ENCODE measurements at regions not wholly inside any gene's neighbourhood (a gene's known extent, or its start where the extent isn't known, plus 50 kb on each side); places are given as distances from the start of the nearest gene placed in this dataset.
A peak's percentile ranks its signal among the peaks of the same experiment; 100 is the strongest.
"Not testable (repeated sequence)": the region's sequence is repeated elsewhere in the genome, so short reads cannot be mapped to it uniquely, and the experiment has no call there.

DNA sequence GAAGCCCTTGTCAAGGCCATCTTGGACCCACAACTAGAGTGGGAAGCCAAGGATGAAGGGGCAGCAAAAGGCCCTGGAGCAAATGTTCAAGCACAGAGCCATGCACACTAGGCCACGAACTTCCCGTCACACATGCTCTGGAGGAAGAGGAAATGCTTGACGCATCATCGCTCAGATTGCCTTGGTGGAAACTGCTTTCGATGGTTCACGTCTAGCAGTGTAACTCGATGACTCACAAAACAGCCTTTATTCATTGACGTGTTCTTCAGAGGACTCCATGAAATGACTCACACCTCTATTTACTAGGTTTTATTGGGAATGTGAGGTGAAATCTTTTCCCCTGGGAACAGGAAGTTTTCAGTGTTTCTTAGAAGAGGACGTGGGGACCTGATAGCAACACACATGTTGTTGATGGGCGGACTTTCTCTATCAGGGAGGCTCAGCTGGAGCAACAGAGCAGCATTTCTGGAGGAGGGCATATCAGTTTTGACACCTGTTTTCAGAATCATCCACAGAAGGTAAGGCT lies 79.8 kb upstream of the FLT1 start:
- no peak for DNase-seq (ENCODE audit: low read depth in 4 of 4, low spot score in 2 of 4)

DNA sequence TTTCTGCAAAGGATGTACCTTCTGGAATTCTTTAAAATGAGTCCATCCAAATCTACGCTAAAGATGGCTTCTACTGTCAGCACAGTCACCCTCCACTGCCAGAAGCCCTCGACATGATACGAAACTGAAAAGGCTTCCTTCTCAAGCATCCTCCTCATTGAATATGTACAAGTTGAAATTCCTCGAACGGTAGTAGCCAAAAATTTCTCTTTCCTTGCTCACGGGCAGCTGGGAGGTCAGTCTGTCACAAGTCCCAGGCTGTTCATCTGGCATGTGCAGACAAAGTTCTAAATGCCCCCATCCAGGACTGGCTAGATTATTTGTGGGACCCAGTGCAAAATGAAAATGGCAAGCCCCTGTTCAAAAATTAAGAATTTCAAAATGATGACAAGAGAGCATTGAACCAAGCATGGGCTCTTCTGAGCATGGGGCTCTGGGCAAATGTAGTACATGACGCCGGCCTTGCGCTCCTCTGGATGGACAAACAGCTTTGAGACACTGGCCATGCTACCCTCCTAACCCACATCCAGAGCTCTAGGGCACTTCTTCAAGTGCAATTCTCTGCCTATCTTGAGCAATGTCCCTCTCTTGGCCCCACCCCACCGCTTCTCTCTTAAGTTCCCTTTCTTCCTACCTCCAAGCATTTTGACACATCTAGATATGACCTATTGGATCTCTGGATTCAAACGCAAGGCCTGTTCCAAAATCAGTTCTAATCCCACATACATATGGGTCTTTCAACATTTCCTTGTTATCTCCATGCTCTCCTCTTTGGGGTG lies 78.9 kb upstream of the FLT1 start:
- no peak for DNase-seq (ENCODE audit: low read depth in 4 of 4, low spot score in 2 of 4)

DNA sequence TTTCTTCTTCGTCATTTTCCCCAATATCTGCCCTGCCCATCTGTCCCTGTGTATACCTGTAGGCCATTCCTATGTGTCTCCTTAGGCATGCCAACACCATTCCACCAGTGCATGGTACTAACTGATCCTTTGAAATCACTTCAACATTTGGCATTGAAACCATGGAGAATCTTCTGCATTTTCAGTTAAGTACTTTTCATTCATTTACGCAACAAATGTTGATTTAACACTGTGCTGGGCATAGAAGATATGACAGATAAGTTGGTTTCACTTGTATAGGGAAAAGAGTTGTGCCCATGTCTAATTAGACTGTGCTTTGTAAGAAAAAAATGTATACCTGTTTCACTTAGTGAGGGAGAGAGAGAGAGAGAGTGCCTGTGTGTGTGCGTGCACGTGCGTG lies 77.9 kb upstream of the FLT1 start:
- no peak for DNase-seq (ENCODE audit: low read depth in 4 of 4, low spot score in 2 of 4)

DNA sequence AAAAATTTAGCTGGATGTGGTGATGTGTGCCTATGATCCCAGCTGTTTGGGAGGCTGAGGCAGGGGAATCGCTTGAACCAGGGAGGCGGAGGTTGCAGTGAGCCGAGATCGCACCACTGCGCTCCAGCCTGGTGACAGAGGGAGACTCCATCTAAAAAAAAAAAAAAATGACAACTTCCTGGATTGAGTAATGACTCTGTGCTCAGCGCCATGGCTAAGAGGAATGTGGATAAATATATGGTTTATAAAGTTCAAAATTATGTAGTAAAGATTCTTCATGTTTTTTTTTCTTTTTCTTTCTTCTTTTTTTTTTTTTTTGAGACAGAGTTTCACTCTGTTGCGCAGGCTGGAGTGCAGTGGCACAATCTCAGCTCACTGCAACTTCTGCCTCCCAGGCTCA lies 75.4 kb upstream of the FLT1 start:
- not testable (repeated sequence) for DNase-seq (ENCODE audit: low read depth in 4 of 4, low spot score in 2 of 4)

DNA sequence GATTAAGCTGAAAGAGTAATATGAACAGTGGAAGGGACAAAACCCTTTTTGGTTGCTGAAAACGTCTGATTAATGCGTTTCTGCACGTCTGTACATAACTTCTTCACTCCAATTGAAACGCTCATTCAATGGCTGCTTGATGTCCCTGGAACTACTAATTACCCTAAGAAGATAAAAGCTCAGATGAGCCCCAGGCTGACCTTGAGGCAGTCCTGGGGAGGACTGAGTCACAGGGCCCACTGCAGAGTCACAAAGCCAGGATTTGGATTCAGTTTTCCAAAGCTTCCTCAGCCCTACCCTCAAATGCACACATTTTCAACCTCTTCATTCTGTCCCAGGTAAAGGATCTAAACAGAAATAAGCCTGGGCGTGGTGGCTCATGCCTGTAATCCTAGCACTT lies 75.0 kb upstream of the FLT1 start:
- no peak for DNase-seq (ENCODE audit: low read depth in 4 of 4, low spot score in 2 of 4)

DNA sequence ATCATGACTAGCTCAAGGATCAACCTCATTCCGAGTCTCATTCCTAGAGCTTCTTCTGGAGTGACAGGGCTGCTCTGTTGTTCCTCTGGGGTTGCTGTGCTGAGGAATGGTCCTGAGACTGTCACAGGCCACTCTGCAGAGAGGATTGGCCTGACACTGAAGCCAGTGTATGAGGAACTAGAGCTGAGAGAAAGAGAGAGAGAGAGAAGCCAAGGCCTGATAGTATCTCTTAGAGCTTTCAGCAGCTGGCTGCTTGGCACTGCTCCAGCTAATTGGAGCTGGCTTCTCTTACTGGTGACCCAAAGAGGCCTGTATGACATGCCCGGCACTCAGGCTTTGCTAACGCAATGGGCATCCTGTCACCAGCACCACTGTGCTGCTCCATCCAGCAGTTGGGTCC lies 73.4 kb upstream of the FLT1 start:
- DNase-seq (ENCODE audit: low read depth in 4 of 4, low spot score in 2 of 4), result peak in 1 of 4 donors; percentile 56

DNA sequence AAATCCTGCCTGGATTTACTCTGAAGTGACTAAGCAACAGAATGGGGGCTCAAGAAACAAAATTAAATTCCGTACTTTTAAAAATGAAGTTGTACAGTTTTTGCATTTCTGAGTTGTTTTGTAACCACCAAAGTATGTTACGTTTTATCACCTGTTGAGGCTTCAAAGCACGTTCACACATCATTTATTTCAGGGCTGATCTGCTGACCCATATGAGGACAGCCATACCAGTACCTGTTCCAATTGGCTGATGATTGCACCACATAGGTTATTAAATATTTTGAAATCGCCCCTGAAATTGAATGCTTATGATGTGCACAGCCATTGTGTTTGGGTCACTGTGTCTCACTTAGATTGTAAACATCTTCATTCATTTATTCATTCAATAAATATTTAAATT lies 72.0 kb upstream of the FLT1 start:
- no peak for DNase-seq (ENCODE audit: low read depth in 4 of 4, low spot score in 2 of 4)

DNA sequence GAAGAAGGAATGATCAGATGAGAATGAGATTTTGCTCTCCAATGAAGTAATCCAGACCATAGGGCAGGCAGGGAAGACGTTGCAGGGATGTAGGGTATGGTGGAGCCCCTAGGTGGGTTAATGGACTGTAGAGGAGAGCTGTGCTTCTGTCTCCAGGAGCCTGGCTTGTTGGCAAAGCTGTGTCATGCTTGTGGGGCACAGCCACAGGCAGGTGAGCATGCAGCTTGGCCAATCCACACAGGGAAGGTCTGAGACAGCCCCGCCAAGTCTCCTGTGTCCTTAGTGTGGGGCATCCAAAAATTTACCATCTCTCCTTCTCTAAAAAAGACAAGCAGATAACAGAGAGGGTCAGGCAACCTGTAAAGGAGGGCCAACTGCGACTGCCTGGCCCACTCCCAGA lies 71.4 kb upstream of the FLT1 start:
- DNase-seq (ENCODE audit: low read depth in 4 of 4, low spot score in 2 of 4), result no peak

DNA sequence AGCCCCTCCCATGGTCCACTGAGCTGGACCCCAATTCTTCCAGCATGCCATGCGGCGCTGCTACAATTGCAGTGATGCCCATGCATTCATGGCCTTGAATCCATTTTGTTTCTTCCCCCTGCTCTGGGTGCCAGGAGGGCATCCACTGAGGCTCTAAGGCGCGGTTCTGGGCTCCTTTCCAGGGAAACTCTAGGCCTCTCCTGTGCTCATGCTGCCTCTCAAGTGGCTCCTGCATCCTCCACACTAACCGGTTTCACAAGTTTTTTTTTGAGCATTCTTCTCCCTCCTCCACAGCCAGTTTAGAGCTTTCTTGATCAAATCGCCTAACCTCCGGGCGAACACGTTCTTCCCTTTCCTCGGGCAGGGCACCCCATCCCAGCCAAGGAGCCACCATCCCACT lies 69.1 kb upstream of the FLT1 start:
- peak in 1 of 4 donors; percentile 33 for DNase-seq (ENCODE audit: low read depth in 4 of 4, low spot score in 2 of 4)

DNA sequence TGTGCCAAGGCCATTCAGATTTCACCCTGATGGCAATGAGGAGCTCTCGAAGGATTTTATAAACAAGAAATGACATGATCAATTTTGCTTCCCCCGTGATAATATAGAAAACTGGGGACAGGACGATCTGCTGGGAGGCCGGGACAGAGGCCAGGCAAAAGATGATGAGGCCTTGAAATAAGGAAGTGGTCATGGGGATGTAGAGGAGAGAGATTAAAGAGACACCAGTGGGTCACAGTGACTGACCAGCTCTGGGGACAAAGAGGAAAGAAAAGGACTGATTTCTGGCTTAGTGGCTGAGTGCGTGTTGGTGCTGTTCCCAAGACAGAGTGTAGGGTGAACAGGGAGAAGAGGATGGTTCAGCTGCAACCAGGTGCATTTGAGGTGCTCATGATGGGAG lies 68.7 kb upstream of the FLT1 start:
- no peak for DNase-seq (ENCODE audit: low read depth in 4 of 4, low spot score in 2 of 4)

DNA sequence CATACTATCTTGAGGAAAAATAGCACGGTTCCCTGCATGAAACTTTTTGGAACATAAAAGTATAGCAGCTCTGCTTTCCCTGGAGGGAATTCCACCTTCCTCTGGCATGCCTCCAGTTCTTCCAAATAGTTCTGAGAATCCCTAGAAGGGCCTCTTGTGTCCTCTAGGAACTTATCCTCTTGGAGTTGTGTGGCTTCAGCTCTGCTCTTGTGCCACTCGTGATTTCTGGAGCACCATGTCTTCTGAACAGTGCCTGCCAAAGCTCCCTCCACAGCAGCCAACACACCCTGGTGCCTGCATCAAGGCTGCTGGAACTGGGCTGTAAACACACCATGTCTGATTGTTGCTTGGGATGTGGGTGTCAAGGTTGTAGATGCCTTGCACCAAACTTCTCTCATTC lies 65.7 kb upstream of the FLT1 start:
- no peak for DNase-seq (ENCODE audit: low read depth in 4 of 4, low spot score in 2 of 4)

DNA sequence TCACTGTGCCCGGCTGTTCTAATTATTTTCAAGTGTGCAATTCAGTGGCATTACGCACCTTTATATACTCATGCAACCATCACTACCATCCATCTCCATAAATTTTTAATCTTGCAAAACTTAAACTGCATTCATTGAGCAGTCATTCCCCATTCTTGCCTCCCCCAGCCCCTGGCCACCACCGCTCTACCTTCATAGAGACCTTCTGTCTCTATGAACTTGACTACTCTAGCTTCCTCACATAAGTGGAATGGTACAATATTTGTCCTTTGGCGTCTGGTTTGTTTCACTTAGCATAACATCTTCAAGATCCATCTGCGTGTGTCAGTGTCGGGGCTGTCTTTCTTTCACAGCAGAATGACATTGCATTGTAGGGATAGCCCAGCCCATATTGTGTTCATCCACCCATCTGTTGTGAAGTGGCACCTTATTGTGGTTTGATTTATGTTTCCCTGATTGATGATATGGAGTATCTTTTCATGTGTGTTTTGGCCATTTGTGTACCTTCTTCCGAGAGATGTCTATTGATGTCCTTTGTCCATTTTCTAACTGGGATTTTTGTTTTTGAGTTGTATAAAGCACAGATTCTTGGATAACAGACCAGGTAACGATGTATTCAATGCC lies 64.8 kb upstream of the FLT1 start:
- DNase-seq (ENCODE audit: low read depth in 4 of 4, low spot score in 2 of 4), result no peak

DNA sequence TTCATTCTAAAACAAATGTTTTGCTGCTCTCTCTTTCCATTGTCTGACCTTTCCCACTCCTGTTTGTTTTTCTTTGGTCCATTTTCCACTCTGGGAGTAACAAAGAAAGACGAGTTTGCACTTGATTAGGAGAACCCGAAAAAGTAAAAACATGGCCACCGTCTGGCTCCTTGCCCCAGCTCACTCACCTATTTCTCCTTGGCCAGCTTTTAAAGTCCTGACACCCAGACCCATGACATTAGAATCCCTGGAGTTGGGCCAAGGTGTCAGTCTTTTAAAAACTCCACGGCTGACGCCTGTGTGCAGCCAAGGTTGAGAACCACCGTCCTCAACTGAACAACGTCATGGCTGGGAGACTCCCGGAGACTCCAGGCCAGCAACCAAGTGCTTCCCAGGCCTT lies 63.6 kb upstream of the FLT1 start:
- no peak for DNase-seq (ENCODE audit: low read depth in 4 of 4, low spot score in 2 of 4)

DNA sequence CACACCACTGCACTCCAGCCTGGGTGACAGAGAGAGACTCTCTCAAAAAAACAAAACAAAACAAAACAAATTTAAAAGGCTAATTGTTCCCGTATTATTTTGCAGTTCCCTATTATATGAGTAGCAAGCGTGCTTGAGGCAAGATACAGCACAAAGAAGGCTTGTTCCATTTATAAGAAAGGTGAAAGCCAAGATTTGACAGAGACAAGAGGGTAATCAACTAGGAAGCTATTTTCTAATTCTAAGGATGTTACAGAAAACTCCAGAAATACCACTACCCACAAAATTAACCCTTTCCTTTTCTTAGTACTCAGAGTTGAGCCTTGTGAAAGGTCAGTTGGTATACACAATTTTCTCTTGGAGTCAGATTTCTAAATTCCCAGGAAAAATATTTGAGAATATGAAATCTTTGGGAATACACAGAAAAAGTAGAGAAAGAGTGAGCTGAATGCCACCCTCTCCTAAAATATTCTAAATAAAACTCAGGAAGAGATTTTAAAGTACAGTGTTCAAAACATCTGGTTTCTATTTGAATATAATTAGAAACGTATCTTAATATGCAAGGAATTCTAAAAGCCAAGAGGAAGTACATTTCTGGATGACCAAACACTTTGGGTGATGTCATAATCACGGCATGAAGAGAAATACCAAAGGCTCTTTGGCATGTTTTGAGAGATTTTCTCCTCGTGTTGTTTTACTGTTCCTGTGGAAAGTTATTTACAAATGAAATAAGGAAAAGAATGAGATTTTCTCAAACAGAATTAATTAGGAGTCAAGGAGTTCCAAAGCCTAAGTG lies 63.0 kb upstream of the FLT1 start:
- peak in 1 of 4 donors; percentile 34 for DNase-seq (ENCODE audit: low read depth in 4 of 4, low spot score in 2 of 4)

DNA sequence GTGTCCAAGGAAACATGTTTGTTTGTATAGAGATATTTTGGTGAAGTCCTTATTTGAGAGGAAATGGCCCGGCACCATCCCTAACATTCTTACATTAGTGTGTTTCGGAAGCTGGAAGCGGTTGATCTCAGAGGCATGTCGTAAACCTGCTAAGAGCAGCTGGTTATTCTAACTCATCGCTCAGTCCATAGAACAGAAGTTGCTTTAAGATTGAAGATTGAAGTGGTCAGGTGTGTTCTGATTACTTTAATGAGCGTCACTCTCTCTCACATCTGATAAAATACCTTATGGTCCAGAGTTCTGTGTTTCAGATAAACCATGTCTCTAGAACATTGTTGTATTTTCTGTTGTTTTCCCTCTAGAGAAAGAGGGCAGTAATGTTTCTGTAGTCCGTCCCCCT lies 60.2 kb upstream of the FLT1 start:
- no peak for DNase-seq (ENCODE audit: low read depth in 4 of 4, low spot score in 2 of 4)

DNA sequence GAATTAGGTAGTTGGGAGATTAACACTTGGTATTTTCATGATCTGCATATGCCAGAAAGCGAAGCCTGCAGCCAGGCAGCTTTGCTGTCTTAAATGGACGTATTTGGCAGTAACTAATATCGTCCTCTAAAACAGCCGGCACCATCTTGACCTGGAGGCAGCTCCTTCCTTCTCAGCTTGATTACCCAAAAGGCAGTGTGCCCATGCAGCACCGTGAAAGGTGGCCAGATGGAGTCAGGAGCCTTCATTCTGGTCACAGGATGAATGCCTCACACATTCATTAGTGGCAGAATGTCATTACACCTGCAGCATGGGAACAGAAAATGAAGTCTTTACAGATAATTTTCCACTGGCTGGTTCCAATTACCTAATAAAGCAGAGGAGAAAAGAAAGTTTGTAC lies 59.0 kb upstream of the FLT1 start:
- no peak for DNase-seq (ENCODE audit: low read depth in 4 of 4, low spot score in 2 of 4)

DNA sequence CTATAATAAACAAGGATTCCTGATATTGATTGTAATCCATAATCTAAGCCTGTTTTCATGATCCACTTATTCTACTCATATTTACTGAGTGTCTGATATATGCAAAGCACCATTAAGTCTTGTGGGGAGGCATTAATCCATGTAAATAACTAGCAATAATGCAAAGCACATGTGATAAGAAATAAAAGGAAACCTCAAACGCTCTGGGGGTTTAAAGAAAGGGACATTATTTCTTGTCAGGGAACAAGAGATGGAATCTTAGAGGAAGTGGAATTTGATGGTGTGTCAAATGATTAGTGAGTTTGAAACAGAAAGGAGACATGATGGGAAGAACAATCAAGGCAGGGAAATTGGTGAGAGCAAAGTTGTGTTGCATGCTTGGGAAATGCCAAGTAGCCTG lies 57.4 kb upstream of the FLT1 start:
- DNase-seq (ENCODE audit: low read depth in 4 of 4, low spot score in 2 of 4), result no peak

DNA sequence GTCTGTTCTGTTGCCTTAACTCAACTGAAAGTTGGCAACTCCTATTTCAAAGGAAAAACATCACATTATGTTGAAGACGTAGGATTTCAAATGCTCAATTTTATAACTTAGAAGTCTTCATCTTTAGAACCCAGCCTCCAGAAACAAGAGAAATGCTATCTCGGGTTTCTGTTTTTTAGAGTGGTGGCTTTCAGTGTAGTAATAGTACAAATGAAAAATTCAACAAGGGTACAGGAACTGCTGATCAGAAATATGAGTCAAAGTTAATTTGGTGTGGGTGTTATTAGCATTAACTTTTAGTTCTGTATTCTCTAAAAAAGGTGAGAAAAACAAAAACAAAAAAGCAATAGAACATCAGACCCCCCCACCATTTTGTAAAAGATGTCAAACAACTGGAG lies 56.6 kb upstream of the FLT1 start:
- no peak for DNase-seq (ENCODE audit: low read depth in 4 of 4, low spot score in 2 of 4)

DNA sequence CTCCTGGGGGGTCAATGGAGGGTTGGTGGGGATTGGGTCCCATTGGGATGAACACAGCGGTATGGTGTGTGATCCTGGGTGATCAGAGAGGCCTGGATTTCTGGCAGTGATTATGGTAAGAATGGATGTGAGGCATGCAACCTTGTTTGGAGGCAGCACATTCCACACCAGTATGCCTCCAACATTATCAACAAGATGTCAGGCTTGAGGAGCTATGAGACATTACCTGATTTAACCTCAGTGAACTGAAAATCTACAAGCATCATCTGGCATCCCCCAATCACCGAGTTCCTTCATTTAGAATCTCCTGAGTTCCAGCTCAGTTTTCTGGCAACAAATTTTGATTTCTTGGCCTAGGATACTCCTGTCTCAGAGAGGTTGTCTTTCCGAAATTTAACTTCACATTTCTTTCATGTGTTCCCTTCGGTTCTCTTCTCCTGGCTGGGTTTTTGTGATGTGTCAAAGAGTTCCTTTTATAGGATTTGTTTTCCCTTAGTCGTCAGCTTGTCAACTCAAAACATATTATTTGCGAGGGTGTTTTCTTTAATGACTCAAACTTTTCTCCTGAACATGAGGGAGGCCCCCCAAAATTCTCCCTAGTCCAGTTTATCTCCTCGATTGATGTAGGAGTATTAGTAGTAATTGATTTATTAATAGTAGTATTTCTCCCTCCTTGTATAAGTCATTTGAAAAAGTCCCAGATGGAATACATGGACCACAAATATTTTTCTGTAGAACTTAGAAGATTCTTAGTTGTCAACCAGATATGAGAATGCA lies 56.0 kb upstream of the FLT1 start:
- DNase-seq (ENCODE audit: low read depth in 4 of 4, low spot score in 2 of 4), result no peak

DNA sequence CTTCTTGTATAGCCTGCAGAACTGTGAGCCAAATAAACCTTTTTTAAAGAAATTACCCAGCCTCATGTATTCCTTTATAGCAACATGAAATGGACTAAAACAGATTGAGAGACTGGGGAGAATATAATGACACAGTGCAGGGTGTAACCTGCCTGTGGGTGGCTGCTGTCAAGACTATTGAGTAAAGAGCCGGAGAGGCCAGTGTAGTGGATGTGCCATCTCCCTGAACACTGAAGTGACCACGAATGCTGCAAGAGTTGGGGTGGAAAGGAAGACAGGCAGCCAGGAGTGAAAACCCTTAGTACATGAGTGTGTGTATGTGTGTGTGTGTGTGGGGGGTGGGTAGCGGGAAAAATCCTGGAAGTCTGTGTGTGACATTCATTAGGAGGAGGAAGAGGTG lies 55.2 kb upstream of the FLT1 start:
- DNase-seq (ENCODE audit: low read depth in 4 of 4, low spot score in 2 of 4), result no peak

DNA sequence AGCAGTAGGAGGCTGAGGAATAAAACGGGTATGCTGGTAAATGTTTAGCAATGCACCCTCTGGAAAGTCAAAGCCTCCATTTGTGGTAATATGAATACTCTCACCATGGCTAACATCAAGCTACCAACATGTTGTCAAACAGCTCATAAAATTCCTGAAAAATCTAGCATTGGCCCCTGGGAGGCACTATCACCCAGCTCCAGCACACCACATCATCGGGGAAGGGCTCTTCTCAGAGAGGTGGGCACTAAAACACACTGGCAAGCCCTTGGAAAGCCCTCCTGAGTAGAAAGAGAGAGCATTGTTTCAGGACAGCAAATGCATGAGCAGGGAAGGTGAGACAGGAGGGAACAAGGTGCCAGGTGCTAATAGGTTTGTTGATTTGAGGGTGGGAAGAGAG lies 53.9 kb upstream of the FLT1 start:
- no peak for DNase-seq (ENCODE audit: low read depth in 4 of 4, low spot score in 2 of 4)
